ENCODE measurements at regions not wholly inside any gene's neighbourhood (a gene's known extent, or its start where the extent isn't known, plus 50 kb on each side); places are given as distances from the start of the nearest gene placed in this dataset.

DNA sequence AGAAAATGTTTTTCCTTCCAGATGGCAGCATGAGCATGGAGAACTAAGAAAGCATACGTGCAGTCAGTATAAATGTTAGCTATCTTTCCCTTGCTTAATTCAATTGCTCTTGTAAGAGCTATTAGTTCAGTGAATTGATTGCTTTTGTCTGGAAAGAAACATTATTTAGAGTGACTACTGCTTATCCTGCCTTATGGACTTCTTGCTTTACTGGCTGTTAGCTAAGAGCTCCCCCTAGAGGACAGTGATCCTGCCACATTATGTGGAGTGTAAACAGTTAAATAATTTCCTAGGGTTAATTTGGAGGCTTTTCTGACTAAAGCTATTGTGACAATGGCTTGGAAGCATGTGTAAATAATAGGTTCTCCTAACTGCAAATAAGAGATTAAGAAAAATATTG, 1402.4 kb downstream of the FAM133A start:
- TF ChIP-seq, protein P1, sequence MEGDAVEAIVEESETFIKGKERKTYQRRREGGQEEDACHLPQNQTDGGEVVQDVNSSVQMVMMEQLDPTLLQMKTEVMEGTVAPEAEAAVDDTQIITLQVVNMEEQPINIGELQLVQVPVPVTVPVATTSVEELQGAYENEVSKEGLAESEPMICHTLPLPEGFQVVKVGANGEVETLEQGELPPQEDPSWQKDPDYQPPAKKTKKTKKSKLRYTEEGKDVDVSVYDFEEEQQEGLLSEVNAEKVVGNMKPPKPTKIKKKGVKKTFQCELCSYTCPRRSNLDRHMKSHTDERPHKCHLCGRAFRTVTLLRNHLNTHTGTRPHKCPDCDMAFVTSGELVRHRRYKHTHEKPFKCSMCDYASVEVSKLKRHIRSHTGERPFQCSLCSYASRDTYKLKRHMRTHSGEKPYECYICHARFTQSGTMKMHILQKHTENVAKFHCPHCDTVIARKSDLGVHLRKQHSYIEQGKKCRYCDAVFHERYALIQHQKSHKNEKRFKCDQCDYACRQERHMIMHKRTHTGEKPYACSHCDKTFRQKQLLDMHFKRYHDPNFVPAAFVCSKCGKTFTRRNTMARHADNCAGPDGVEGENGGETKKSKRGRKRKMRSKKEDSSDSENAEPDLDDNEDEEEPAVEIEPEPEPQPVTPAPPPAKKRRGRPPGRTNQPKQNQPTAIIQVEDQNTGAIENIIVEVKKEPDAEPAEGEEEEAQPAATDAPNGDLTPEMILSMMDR (IDR thresholded peaks at IDR 0.05; ENCODE audit: low read depth, low read length) = peak; percentile 55
- no peak for TF ChIP-seq POLR2A (IDR thresholded peaks at IDR 0.05; ENCODE audit: extremely low read depth, insufficient read length)
- DNase-seq (ENCODE audit: low read depth) = peak; percentile 43

DNA sequence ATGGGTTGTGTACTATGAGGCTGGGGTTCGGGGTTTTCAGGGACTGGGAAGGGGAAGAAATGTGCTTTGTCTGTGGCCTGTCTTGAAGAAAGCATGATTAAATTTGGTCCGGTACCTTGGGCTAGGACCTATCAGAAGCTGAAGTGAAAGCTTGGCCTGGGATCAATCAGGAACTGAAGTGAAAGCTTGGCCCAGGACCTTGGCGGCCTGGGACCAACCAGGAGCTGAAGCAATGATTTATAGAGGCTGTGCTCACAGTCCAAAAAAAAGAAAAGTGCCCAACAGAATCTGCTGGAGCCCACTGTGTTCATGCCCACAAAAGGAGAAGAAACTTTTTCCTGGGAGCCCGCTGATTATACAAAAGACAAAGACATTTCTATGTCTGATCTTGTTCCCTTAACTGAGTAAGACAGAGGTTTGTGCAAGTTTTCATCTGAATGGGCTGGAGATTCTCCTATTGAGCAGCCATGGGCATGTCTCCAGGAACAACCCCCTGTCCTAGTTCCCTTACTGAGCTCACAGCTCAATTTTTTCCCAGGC, 1427.9 kb downstream of the FAM133A start:
- TF ChIP-seq, protein P2, sequence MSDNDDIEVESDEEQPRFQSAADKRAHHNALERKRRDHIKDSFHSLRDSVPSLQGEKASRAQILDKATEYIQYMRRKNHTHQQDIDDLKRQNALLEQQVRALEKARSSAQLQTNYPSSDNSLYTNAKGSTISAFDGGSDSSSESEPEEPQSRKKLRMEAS (IDR thresholded peaks at IDR 0.05; ENCODE audit: low read depth, low read length) = no peak
- TF ChIP-seq MYC (IDR thresholded peaks at IDR 0.05; ENCODE audit: low read depth, low read length) (no peak), POLR2A (IDR thresholded peaks at IDR 0.05; ENCODE audit: extremely low read depth, insufficient read length) (no peak)
- TF ChIP-seq, protein P1 (IDR thresholded peaks at IDR 0.05; ENCODE audit: low read depth, low read length) = no peak

More for the DNA sequence above, 1402.4 kb downstream of the FAM133A start:
- H3K4me3 ChIP-seq (ENCODE audit: low read depth, low read length) = no peak overlapping the region

DNA sequence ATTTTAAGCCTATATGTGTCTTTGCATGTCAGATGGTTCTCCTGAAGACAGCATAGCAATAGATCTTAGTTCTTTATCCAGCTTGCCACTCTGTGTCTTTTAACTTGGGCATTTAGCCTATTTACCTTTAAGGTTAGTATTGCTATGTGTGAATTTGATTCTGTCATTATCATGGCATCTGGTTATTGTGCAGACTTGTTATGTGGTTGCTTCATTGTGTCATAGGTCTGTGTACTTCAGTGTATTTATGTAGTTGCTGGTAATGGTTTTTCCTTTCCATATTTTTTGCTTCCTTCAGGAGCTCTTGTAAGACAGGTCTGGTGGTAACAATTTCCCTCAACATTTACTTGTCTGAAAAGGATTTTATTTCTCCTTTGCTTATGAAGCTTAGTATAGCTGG, 1443.5 kb downstream of the FAM133A start:
- no peak for DNase-seq (ENCODE audit: low read depth)
- TF ChIP-seq MYC (IDR thresholded peaks at IDR 0.05; ENCODE audit: low read depth, low read length) (no peak), POLR2A (IDR thresholded peaks at IDR 0.05; ENCODE audit: extremely low read depth, insufficient read length) (no peak)
- TF ChIP-seq, protein P2 (IDR thresholded peaks at IDR 0.05; ENCODE audit: low read depth, low read length) = no peak
- TF ChIP-seq, protein P1 (IDR thresholded peaks at IDR 0.05; ENCODE audit: low read depth, low read length) = no peak
- no peak overlapping the region for H3K4me3 ChIP-seq (ENCODE audit: low read depth, low read length)

More for the DNA sequence above, 1427.9 kb downstream of the FAM133A start:
- no peak overlapping the region for H3K4me3 ChIP-seq (ENCODE audit: low read depth, low read length)
- DNase-seq (ENCODE audit: low read depth) = no peak

DNA sequence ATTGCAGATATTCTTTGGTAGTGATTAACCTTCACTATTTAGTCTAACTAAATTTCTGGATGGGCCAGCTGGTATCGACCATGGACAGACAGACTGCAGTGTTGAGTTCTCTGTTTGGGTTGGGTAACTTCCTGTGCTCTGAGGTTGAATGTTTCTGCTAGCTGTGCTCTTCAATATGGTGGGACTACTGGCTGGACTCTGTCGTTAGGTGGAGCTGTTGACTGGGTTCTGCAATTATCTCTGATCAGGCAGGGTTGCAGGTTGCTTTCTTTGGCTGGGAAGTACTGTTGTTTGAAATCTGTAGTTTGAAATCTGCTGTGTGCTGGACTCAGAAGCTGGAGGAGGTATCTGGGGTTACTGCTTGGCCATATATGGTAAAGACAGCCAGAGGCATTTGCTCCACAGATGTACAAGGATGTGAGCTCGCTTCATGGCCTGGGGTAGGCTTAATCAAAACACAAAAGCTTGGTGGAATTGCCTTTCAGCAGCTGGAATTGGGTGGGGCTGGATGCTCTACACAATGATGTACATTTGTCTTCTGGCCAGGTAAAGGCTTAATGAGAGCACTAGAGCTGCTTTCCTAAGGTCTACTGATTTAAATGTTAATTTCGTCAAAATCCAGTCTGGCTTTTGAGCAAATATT, 1472.0 kb downstream of the FAM133A start:
- peak; percentile 22 for DNase-seq (ENCODE audit: low read depth)
- no peak overlapping the region for H3K4me3 ChIP-seq (ENCODE audit: low read depth, low read length)
- TF ChIP-seq POLR2A (IDR thresholded peaks at IDR 0.05; ENCODE audit: extremely low read depth, insufficient read length) = no peak
- TF ChIP-seq, protein P2 (IDR thresholded peaks at IDR 0.05; ENCODE audit: low read depth, low read length) = no peak
- TF ChIP-seq, protein P1 (IDR thresholded peaks at IDR 0.05; ENCODE audit: low read depth, low read length) = peak; percentile 7

DNA sequence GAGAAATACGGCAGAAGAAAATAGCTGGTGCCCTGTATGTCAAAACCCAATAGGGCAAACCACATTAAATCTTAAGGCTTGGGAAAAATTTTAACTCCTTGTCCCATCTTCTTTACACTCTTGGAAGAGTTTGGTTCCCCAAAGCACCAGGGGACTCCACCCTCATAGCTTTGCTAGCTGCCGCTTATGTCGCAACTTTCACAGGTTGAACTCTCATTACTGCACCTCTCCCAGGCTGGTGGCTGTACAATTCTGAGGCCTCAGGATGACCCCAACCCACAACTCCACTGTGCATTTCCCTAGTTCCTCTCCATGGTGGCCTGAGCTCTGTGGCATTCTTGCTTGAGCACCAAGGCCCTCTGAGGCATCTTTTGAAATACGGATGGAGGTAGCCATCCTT, 1478.8 kb downstream of the FAM133A start:
- TF ChIP-seq, protein P2 (IDR thresholded peaks at IDR 0.05; ENCODE audit: low read depth, low read length) = no peak
- no peak for TF ChIP-seq MYC (IDR thresholded peaks at IDR 0.05; ENCODE audit: low read depth, low read length)
- no peak for DNase-seq (ENCODE audit: low read depth)
- H3K4me3 ChIP-seq (ENCODE audit: low read depth, low read length) = no peak overlapping the region

DNA sequence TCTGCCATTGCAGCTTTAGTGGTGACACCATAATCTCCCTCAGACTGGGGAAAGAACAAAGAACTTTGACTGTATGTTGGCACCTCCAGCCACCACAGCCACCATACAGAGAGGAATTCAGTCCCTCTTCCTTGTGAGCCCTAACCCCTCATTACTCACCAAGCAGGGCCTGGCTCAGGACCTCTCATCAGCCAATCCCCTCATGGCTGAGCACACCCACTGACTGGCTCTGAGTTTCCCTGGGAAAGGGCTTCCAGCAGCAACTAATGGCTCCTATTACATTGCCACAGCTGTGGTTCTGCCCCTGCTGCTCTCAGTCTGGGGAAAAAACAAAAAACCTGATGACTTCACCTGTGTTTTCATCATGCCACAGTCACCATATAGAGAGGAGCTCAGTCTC, 1482.6 kb downstream of the FAM133A start:
- TF ChIP-seq MYC (IDR thresholded peaks at IDR 0.05; ENCODE audit: low read depth, low read length) (no peak), POLR2A (IDR thresholded peaks at IDR 0.05; ENCODE audit: extremely low read depth, insufficient read length) (no peak)
- TF ChIP-seq, protein P1 (IDR thresholded peaks at IDR 0.05; ENCODE audit: low read depth, low read length) = no peak
- TF ChIP-seq, protein P2 (IDR thresholded peaks at IDR 0.05; ENCODE audit: low read depth, low read length) = no peak
- no peak for DNase-seq (ENCODE audit: low read depth)
- H3K4me3 ChIP-seq (ENCODE audit: low read depth, low read length) = no peak overlapping the region
